ENCODE measurements at regions not wholly inside any gene's neighbourhood (a gene's known extent, or its start where the extent isn't known, plus 50 kb on each side); places are given as distances from the start of the nearest gene placed in this dataset.

GRCh38 chr3:105959851-105960250 lies 91.0 kb upstream of the CBLB start:
- TF ChIP-seq CTCF (IDR thresholded peaks at IDR 0.05; ENCODE audit: insufficient read depth, low read length) (no peak), POLR2AphosphoS5 (IDR thresholded peaks at IDR 0.05; ENCODE audit: low read depth) (no peak)

All from HL-60 (cell line).